Eye (tissue), 1 donor: ENCODE measurements at regions not wholly inside any gene's neighbourhood (a gene's known extent, or its start where the extent isn't known, plus 50 kb on each side); places are given as distances from the start of the nearest gene placed in this dataset.

Source experiments
- DNase-seq: peaks from one replicate; pipeline ENCODE4 v3.0.0-alpha.2; 2015

GRCh38 chr18:57249179-57249578, 102.3 kb downstream of the BOD1L2 start:
- no peak for DNase-seq

GRCh38 chr18:57249883-57250282, 102.5 kb upstream of the ST8SIA3 start:
- no peak for DNase-seq

- DNase-seq, result no peak
These were observed 100.6 kb upstream of the ST8SIA3 start for GRCh38 chr18:57251747-57252146.

- DNase-seq, result no peak
These were observed 98.5 kb upstream of the ST8SIA3 start for GRCh38 chr18:57253903-57254302.

- no peak for DNase-seq
These were observed 94.1 kb upstream of the ST8SIA3 start for GRCh38 chr18:57258131-57258777.

GRCh38 chr18:57267368-57267925, 84.9 kb upstream of the ST8SIA3 start:
- DNase-seq, result peak; percentile 27

- DNase-seq, result no peak
These were observed 82.6 kb upstream of the ST8SIA3 start for GRCh38 chr18:57269756-57270155.

- DNase-seq, result no peak
These were observed 82.2 kb upstream of the ST8SIA3 start for GRCh38 chr18:57270156-57270555.

- no peak for DNase-seq
These were observed 79.2 kb upstream of the ST8SIA3 start for GRCh38 chr18:57273194-57273593.

GRCh38 chr18:57275111-57275510, 77.2 kb upstream of the ST8SIA3 start:
- DNase-seq, result no peak

- peak; percentile 56 for DNase-seq
These were observed 75.5 kb upstream of the ST8SIA3 start for GRCh38 chr18:57276829-57277228.

GRCh38 chr18:57278933-57279332, 73.4 kb upstream of the ST8SIA3 start:
- DNase-seq, result no peak

- no peak for DNase-seq
These were observed 70.8 kb upstream of the ST8SIA3 start for GRCh38 chr18:57281519-57281918.

- no peak for DNase-seq
These were observed 65.4 kb upstream of the ST8SIA3 start for GRCh38 chr18:57286949-57287348.

- no peak for DNase-seq
These were observed 64.6 kb upstream of the ST8SIA3 start for GRCh38 chr18:57287766-57288165.

GRCh38 chr18:57294547-57294946, 57.8 kb upstream of the ST8SIA3 start:
- DNase-seq, result no peak

- DNase-seq, result no peak
These were observed 56.0 kb upstream of the ST8SIA3 start for GRCh38 chr18:57296336-57296735.

- no peak for DNase-seq
These were observed 55.1 kb upstream of the ST8SIA3 start for GRCh38 chr18:57297306-57297705.

GRCh38 chr18:57299931-57300330, 52.4 kb upstream of the ST8SIA3 start:
- DNase-seq, result no peak

- DNase-seq, result peak; percentile 77
These were observed 50.5 kb upstream of the ST8SIA3 start for GRCh38 chr18:57301573-57302559.
